ENCODE measurements at regions not wholly inside any gene's neighbourhood (a gene's known extent, or its start where the extent isn't known, plus 50 kb on each side); places are given as distances from the start of the nearest gene placed in this dataset.
"Not testable (repeated sequence)": the region's sequence is repeated elsewhere in the genome, so short reads cannot be mapped to it uniquely, and the experiment has no call there.

GRCh38 chr2:36179668-36180269 lies 175.8 kb upstream of the CRIM1 start:
- TF ChIP-seq CTCF (IDR thresholded peaks at IDR 0.05; ENCODE audit: low read depth, low read length, missing input control); GABPA (IDR thresholded peaks at IDR 0.05 in 1 of 2, conservative IDR thresholded peaks at IDR 0.05 in 1 of 2); YY1 (IDR thresholded peaks at IDR 0.05): not testable (repeated sequence)
